Uterus (tissue), 3 donors: ENCODE measurements at regions not wholly inside any gene's neighbourhood (a gene's known extent, or its start where the extent isn't known, plus 50 kb on each side); places are given as distances from the start of the nearest gene placed in this dataset.

Source experiments
- DNase-seq, 2 donors: peaks; one replicate each; pipeline ENCODE4 v3.0.0-alpha.2; 2019 to 2020
- H3K27ac ChIP-seq, 2 donors: fragments of 200-600 bp; sonication (generic); 1 replicate in 1 of 2; 2 replicates in 1 of 2; pipeline ENCODE4 v1.5.1; 2016 to 2018
- H3K27me3 ChIP-seq, 2 donors: fragments of 200-600 bp; sonication (generic); one replicate each; pipeline ENCODE4 v1.5.1; 2018 to 2019; ENCODE audit warnings: control low read depth in 1 of 2
- H3K36me3 ChIP-seq, 2 donors: fragments of 200-600 bp; sonication (generic); one replicate each; pipeline ENCODE4 v1.5.1; 2019; ENCODE audit warnings: control low read depth in 1 of 2
- H3K4me1 ChIP-seq, 2 donors: fragments of 200-600 bp; sonication (generic); one replicate each; pipeline ENCODE4 v1.5.1; 2018 to 2019; ENCODE audit warnings: control low read depth in 1 of 2
- H3K4me3 ChIP-seq, 2 donors: fragments of 200-600 bp; sonication (generic); 1 replicate in 1 of 2; 2 replicates in 1 of 2; pipeline ENCODE4 v1.5.1; 2018 to 2019; ENCODE audit warnings: mild to moderate bottlenecking in 1 of 2
- H3K9me3 ChIP-seq, 2 donors: fragments of 200-600 bp; sonication (generic); one replicate each; pipeline ENCODE4 v1.5.1; 2019; ENCODE audit warnings: control low read depth in 1 of 2
- POLR2A ChIP-seq, 2 donors: fragments of 450-650 bp; IDR thresholded peaks; one replicate each; pipeline ENCODE4 v1.6.1; 2016; ENCODE audit warnings: antibody characterized with exemption in 2 of 2, mild to moderate bottlenecking in 1 of 2, moderate library complexity in 1 of 2
- intact Hi-C: fragments of 100-400 bp; cut with DNase I; formaldehyde crosslinking; loops from one replicate; pipeline ENCODE4 v1.15.1; 2023; ENCODE audit warnings: low total_unique reads
- TF ChIP-seq, protein P1 (sequence below), 4 experiments: fragments of 200-600 bp in 2 of 4; fragments of 450-650 bp in 2 of 4; sonication (generic) in 2 of 4; IDR thresholded peaks; one replicate each; pipeline ENCODE4 v1.5.1; 2016 to 2019; ENCODE audit warnings: antibody characterized with exemption in 4 of 4, mild to moderate bottlenecking in 2 of 4, moderate library complexity in 1 of 4
- donor health status: DM: yes; HTN: yes; CAD: no.

- DNase-seq, result no peak
- intact Hi-C loops, result no loop called here
- Histone ChIP-seq H3K4me1 (no peaks in the 10 kb centered on the region), H3K9me3 (no peaks in the 10 kb centered on the region), H3K27me3 (no peaks in the 10 kb centered on the region), H3K36me3 (no peaks in the 10 kb centered on the region), H3K27ac (no peak overlapping the region), H3K4me3 (no peak overlapping the region)
- TF ChIP-seq POLR2A (IDR thresholded peaks at IDR 0.05), result no peak
- TF ChIP-seq, protein P1, sequence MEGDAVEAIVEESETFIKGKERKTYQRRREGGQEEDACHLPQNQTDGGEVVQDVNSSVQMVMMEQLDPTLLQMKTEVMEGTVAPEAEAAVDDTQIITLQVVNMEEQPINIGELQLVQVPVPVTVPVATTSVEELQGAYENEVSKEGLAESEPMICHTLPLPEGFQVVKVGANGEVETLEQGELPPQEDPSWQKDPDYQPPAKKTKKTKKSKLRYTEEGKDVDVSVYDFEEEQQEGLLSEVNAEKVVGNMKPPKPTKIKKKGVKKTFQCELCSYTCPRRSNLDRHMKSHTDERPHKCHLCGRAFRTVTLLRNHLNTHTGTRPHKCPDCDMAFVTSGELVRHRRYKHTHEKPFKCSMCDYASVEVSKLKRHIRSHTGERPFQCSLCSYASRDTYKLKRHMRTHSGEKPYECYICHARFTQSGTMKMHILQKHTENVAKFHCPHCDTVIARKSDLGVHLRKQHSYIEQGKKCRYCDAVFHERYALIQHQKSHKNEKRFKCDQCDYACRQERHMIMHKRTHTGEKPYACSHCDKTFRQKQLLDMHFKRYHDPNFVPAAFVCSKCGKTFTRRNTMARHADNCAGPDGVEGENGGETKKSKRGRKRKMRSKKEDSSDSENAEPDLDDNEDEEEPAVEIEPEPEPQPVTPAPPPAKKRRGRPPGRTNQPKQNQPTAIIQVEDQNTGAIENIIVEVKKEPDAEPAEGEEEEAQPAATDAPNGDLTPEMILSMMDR (IDR thresholded peaks at IDR 0.05), result no peak
Measured at GRCh38 chr3:63037116-63037515, 161.9 kb upstream of the CADPS start.

DNA sequence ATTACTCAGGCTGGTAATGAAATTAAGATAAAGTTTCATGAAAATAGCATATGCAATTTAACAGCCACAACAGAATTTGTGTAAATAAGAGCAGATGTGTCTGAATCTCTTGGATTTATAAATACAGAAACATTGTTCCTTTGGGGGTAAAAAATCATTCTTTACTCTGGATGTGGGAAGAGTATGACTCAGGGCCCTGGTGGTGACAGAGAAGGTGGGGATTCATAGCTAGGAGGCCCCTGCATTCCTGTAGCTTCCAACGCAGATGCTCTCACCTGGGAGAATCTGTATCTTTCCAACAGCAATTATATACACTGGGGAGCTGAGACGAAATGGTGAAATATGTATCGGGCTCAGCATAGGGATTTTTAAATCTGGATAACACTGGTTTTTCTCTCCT lies 167.6 kb upstream of the CADPS start:
- intact Hi-C loops, result no loop called here

GRCh38 chr3:63043631-63044030 lies 168.4 kb upstream of the CADPS start:
- Histone ChIP-seq H3K36me3 (no peaks in the 10 kb centered on the region), H3K27ac (no peak overlapping the region), H3K9me3 (no peaks in the 10 kb centered on the region), H3K4me3 (no peak overlapping the region), H3K27me3 (no peaks in the 10 kb centered on the region), H3K4me1 (no peaks in the 10 kb centered on the region)
- TF ChIP-seq, protein P1 (IDR thresholded peaks at IDR 0.05), result no peak
- no peak for DNase-seq
- intact Hi-C loops, result no loop called here

More for the DNA sequence above, 167.6 kb upstream of the CADPS start:
- Histone ChIP-seq H3K27me3 (no peaks in the 10 kb centered on the region), H3K4me3 (no peak overlapping the region), H3K36me3 (no peaks in the 10 kb centered on the region), H3K27ac (no peak overlapping the region), H3K9me3 (no peaks in the 10 kb centered on the region), H3K4me1 (no peaks in the 10 kb centered on the region)
- DNase-seq, result no peak
- no peak for TF ChIP-seq POLR2A (IDR thresholded peaks at IDR 0.05)
- TF ChIP-seq, protein P1 (IDR thresholded peaks at IDR 0.05), result no peak

GRCh38 chr3:63046152-63046551 lies 170.9 kb upstream of the CADPS start:
- no peak for DNase-seq
- Histone ChIP-seq H3K9me3 (no peaks in the 10 kb centered on the region), H3K4me3 (no peak overlapping the region), H3K27me3 (no peaks in the 10 kb centered on the region), H3K27ac (no peak overlapping the region), H3K4me1 (no peaks in the 10 kb centered on the region), H3K36me3 (no peaks in the 10 kb centered on the region)
- TF ChIP-seq POLR2A (IDR thresholded peaks at IDR 0.05), result no peak
- TF ChIP-seq, protein P1 (IDR thresholded peaks at IDR 0.05), result no peak
- intact Hi-C loops, result no loop called here

DNA sequence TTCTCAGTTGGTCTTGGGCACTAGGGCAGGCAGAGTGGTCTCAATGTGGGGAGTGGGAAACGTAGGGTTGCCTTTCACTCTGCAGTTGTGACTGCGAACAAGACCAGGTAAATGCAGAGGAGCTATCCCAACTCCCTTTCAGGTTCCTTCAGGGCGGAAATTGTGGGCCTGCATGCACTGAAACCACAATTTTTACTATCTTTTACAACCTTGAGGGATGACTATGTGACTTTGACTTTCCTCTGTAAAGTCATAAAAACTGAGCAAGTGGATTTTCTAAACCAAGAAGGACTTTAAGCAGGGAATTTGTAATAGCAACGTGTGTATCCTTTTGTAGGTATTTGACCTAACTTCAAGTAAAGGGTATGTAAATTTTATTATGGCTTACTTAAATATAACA lies 171.4 kb upstream of the CADPS start:
- no peak overlapping the region for H3K4me3 ChIP-seq
- H3K27me3 ChIP-seq, result no peaks in the 10 kb centered on the region
- no peak for TF ChIP-seq POLR2A (IDR thresholded peaks at IDR 0.05)
- TF ChIP-seq, protein P1 (IDR thresholded peaks at IDR 0.05), result no peak
- intact Hi-C loops, result no loop called here
- no peak overlapping the region for H3K27ac ChIP-seq
- no peak for DNase-seq
- H3K9me3 ChIP-seq, result no peaks in the 10 kb centered on the region
- no peaks in the 10 kb centered on the region for H3K4me1 ChIP-seq
- H3K36me3 ChIP-seq, result no peaks in the 10 kb centered on the region
